GM19397 (cell line): ENCODE measurements at regions not wholly inside any gene's neighbourhood (a gene's known extent, or its start where the extent isn't known, plus 50 kb on each side); places are given as distances from the start of the nearest gene placed in this dataset.

Source experiments
- ATAC-seq: cut with Tn5 transposase; IDR thresholded peaks from one replicate; pipeline ENCODE4 v1.9.1; 2021; ENCODE audit warnings: mild to moderate bottlenecking, moderate library complexity; ENCODE audit not compliant: unreplicated experiment

- no peak for ATAC-seq
Measured at GRCh38 chr1:81498471-81499462, 302.0 kb upstream of the ADGRL2 start.

GRCh38 chr1:81496349-81496748 is 304.4 kb upstream of the ADGRL2 start:
- no peak for ATAC-seq

- ATAC-seq, result no peak
Measured at GRCh38 chr1:81493102-81493869, 307.4 kb upstream of the ADGRL2 start.

- ATAC-seq, result no peak
Measured at GRCh38 chr1:81492628-81493027, 308.1 kb upstream of the ADGRL2 start.

- ATAC-seq, result no peak
Measured at GRCh38 chr1:81490614-81491013, 310.1 kb upstream of the ADGRL2 start.

- ATAC-seq, result no peak
Measured at GRCh38 chr1:81489372-81489934, 311.3 kb upstream of the ADGRL2 start.

- ATAC-seq, result no peak
Measured at GRCh38 chr1:81484284-81484683, 316.4 kb upstream of the ADGRL2 start.

GRCh38 chr1:81478219-81478618 is 322.5 kb upstream of the ADGRL2 start:
- ATAC-seq, result no peak

- ATAC-seq, result no peak
Measured at GRCh38 chr1:81477710-81478109, 323.0 kb upstream of the ADGRL2 start.

- ATAC-seq, result no peak
Measured at GRCh38 chr1:81472387-81472786, 328.3 kb upstream of the ADGRL2 start.

GRCh38 chr1:81471255-81471654 is 329.5 kb upstream of the ADGRL2 start:
- ATAC-seq, result no peak

- no peak for ATAC-seq
Measured at GRCh38 chr1:81470275-81470674, 330.5 kb upstream of the ADGRL2 start.

- ATAC-seq, result no peak
Measured at GRCh38 chr1:81467383-81467782, 333.4 kb upstream of the ADGRL2 start.

- no peak for ATAC-seq
Measured at GRCh38 chr1:81466961-81467360, 333.8 kb upstream of the ADGRL2 start.

GRCh38 chr1:81463936-81464837 is 336.5 kb upstream of the ADGRL2 start:
- no peak for ATAC-seq

GRCh38 chr1:81459043-81459442 is 341.7 kb upstream of the ADGRL2 start:
- no peak for ATAC-seq

GRCh38 chr1:81458186-81458585 is 342.5 kb upstream of the ADGRL2 start:
- no peak for ATAC-seq

- ATAC-seq, result no peak
Measured at GRCh38 chr1:81455481-81455880, 345.3 kb upstream of the ADGRL2 start.

- ATAC-seq, result no peak
Measured at GRCh38 chr1:81453971-81454370, 346.8 kb upstream of the ADGRL2 start.

GRCh38 chr1:81453367-81453703 is 347.4 kb upstream of the ADGRL2 start:
- ATAC-seq, result no peak
